ENCODE measurements at regions not wholly inside any gene's neighbourhood (a gene's known extent, or its start where the extent isn't known, plus 50 kb on each side); places are given as distances from the start of the nearest gene placed in this dataset.

DNA sequence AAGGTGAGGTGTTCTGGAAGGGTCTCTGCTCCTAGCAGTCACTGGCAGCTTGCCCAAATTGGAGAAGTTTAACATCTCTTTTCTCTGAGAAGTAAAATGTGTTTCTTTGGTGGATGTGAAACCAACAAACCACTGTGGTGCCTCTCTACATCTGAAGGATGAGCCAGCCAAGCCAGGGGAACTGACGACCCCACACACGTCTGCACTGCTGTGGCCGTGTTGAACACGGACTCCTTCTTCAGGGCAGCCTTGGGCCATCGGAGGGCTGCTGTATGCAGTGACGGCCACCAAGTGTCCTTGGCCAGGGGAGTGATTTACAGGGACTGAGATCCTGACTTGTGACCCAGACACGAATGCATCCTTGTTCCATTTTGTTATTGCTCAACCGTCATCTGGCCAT is 207.8 kb downstream of the ACKR3 start:
- no peak for DNase-seq
- Histone ChIP-seq H3K4me3 (no peak overlapping the region), H3K27ac (no peak overlapping the region), H3K9me3 (no peaks in the 10 kb centered on the region), H3K27me3 (no peaks in the 10 kb centered on the region), H3K4me1 (ENCODE audit: insufficient read depth) (no peaks in the 10 kb centered on the region), H3K36me3 (no peaks in the 10 kb centered on the region)
- TF ChIP-seq EP300 (IDR thresholded peaks at IDR 0.05) (no peak), POLR2A (IDR thresholded peaks at IDR 0.05) (no peak)
- TF ChIP-seq, protein P1, sequence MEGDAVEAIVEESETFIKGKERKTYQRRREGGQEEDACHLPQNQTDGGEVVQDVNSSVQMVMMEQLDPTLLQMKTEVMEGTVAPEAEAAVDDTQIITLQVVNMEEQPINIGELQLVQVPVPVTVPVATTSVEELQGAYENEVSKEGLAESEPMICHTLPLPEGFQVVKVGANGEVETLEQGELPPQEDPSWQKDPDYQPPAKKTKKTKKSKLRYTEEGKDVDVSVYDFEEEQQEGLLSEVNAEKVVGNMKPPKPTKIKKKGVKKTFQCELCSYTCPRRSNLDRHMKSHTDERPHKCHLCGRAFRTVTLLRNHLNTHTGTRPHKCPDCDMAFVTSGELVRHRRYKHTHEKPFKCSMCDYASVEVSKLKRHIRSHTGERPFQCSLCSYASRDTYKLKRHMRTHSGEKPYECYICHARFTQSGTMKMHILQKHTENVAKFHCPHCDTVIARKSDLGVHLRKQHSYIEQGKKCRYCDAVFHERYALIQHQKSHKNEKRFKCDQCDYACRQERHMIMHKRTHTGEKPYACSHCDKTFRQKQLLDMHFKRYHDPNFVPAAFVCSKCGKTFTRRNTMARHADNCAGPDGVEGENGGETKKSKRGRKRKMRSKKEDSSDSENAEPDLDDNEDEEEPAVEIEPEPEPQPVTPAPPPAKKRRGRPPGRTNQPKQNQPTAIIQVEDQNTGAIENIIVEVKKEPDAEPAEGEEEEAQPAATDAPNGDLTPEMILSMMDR (IDR thresholded peaks at IDR 0.05), result no peak
- intact Hi-C loops (cut with DNase I), result no loop called here
- 74 to 90% (median 89%) methylated on average over 8 of the region's 8 CpGs for WGBS, 3 donors

DNA sequence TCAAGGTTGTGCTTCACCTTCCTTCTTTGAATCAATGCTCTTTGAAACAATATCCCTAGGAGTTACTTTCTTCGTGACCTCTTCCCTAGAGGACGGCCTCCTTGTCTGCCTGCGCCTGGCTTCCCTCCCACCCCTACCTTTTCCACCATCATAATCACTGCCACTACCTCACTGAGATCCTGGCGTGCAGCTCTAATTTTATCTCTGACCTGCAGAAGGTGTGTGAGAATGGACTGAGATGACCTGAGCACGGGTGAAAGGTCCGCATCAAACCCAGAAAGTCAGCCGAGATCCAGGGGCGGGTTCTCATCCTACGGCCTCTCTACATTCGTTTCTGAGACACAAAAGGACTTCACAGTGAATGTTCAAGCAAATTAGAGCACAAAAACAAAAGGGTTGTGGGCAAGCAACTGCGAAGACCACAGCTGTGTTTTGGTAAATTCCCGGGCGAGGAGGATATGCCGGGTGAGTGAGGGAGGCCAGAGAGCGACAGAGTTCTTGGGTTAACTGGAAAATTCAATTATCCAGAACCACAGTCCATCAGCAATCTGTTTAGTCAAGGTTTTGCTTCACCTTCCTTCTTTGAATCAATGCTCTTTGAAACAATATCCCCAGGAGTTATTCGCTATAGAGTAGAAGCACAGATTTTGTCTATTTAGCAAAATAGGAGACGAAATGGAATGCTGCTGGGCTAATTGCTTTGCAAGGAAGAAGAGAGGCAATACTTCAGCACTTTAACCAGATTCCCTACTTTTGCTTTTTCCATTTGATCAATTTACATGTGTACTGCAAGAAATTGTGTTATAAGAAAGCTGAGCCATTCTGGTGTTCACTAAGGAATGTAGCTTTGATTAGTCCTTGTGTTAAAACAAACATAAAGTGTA is 212.6 kb downstream of the ACKR3 start:
- Histone ChIP-seq H3K9me3 (no peaks in the 10 kb centered on the region), H3K4me1 (ENCODE audit: insufficient read depth) (no peaks in the 10 kb centered on the region), H3K27ac (no peak overlapping the region), H3K36me3 (no peaks in the 10 kb centered on the region), H3K27me3 (no peaks in the 10 kb centered on the region), H3K4me3 (no peak overlapping the region)
- intact Hi-C loops (cut with DNase I), result no loop called here
- TF ChIP-seq, protein P1 (IDR thresholded peaks at IDR 0.05), result no peak
- TF ChIP-seq EP300 (IDR thresholded peaks at IDR 0.05) (no peak), POLR2A (IDR thresholded peaks at IDR 0.05) (no peak)
- WGBS, 3 donors, result 71 to 85% (median 78%) methylated on average over 17 of the region's 17 CpGs
- no peak for DNase-seq

DNA sequence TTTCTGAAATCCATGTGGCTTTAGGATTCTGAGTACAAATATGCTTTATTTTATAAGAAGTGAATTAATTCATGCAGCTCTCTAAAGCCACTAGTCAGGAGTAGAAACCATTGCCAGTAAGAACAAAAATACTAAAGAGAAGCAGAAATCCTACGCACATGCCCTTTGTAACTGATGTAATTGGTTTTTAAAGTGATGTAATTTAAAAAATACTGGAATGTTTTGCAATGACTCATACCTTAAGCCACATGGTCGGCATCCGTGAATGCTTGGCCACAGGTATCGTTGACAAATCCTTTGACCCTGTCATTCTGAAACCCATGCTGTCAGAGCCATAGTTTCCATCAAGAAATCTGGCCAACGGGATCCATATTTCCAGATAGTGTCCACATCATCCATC is 213.3 kb downstream of the ACKR3 start:
- no peak for DNase-seq
- no peak overlapping the region for H3K4me3 ChIP-seq
- intact Hi-C loops (cut with DNase I), result no loop called here
- TF ChIP-seq POLR2A (IDR thresholded peaks at IDR 0.05), result no peak
- TF ChIP-seq EP300 (IDR thresholded peaks at IDR 0.05), result no peak
- TF ChIP-seq, protein P1 (IDR thresholded peaks at IDR 0.05), result no peak
- no peak overlapping the region for H3K27ac ChIP-seq
- no peaks in the 10 kb centered on the region for H3K27me3 ChIP-seq
- no peaks in the 10 kb centered on the region for H3K36me3 ChIP-seq
- no peaks in the 10 kb centered on the region for H3K9me3 ChIP-seq
- WGBS, 3 donors, result 61 to 84% (median 77%) methylated on average over 5 of the region's 5 CpGs
- H3K4me1 ChIP-seq (ENCODE audit: insufficient read depth), result no peaks in the 10 kb centered on the region

DNA sequence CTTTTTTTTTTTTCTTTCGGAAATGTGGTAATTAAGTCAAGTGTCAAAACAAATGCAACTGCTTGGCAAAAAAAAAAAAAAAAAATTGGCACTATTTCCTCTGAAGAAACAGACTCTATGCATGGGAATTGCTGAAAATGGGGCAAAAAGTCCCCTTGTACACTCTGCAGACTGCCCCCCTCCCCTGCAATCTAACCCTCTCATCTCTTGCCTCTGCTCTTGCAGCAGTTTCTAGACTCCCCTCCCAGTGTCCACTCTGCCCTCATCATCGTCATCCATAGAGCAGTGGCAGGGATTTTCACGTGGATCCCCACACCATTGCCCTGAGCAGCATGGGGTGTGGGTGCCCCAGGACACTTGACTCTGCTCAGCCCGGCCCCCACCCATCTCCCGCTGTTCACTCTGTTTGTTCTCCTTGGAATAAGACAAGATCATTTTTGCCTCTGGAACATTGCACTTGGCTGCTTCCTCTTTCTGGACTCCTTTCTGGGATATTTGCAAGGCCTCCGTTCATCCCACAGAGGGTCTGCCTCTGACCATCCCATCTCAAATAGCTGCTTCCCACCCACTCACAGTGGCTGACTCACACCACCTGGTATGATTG is 213.9 kb downstream of the ACKR3 start:
- TF ChIP-seq POLR2A (IDR thresholded peaks at IDR 0.05) (no peak), EP300 (IDR thresholded peaks at IDR 0.05) (no peak)
- TF ChIP-seq, protein P1 (IDR thresholded peaks at IDR 0.05), result no peak
- Histone ChIP-seq H3K9me3 (no peaks in the 10 kb centered on the region), H3K27ac (no peak overlapping the region), H3K4me1 (ENCODE audit: insufficient read depth) (no peaks in the 10 kb centered on the region), H3K27me3 (no peaks in the 10 kb centered on the region), H3K36me3 (no peaks in the 10 kb centered on the region), H3K4me3 (no peak overlapping the region)
- WGBS, 3 donors, result 69 to 84% (median 79%) methylated on average over 6 of the region's 6 CpGs
- intact Hi-C loops (cut with DNase I), result no loop called here
- DNase-seq, result no peak

Measured in ovary (tissue), 7 donors.